GM21786 (cell line): ENCODE measurements at regions not wholly inside any gene's neighbourhood (a gene's known extent, or its start where the extent isn't known, plus 50 kb on each side); places are given as distances from the start of the nearest gene placed in this dataset.
"Not testable (repeated sequence)": the region's sequence is repeated elsewhere in the genome, so short reads cannot be mapped to it uniquely, and the experiment has no call there.

Experiments
- ATAC-seq: cut with Tn5 transposase; IDR thresholded peaks from one replicate; pipeline ENCODE4 v1.9.1; 2021; ENCODE audit not compliant: unreplicated experiment

DNA sequence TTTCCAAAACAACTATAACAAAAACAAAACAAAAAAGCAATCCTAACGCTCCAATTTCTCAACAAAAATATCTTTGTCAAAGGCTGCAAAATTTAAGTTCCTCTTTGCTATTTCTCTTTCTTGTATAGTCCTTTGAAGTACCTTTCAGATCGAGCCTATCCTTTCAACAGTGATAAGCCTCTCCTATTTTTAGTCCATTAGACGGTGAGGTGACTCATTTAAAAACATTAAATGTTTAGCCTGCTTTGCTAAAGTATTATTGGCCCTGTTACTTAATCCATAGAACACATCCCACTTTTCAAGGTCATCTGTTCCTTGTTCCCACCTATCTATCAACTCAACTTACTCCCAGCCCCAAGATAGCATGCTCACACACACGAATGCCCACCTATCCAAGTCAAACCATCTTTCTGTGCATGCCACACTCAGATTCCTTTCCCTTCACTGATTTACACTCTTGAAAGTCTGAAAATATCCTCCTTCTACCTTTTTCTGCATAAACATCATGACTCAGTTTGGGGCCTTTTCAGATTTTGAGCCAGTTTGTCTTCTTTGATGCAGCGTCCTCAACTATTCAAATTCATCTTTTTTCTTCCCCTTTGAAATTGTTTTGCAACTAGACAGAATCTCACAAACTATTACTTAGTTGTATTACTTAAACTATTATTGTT is 224.9 kb upstream of the TMEM229A start:
- peak; percentile 57 for ATAC-seq

- no peak for ATAC-seq
These were observed 222.3 kb upstream of the TMEM229A start for GRCh38 chr7:124255041-124255655.

DNA sequence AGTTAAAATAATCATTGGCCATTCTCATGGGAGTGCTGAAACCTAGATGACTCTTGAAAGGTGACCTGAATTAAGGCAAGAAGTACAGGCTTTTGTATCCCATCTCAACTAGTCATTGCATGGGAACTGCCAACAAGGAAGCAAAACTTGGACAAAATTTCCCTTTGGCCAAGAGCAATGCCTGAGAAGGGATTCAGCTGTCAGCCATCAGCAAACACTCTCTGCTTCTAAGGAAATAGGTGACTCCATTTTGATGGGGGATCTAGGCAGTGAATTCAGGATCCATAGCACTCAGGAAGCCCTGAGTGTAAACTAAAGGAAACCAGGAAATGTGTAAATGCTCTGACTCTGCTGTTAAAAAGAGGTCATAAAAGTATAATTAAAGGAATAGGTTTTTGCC is 221.5 kb upstream of the TMEM229A start:
- ATAC-seq: no peak

DNA sequence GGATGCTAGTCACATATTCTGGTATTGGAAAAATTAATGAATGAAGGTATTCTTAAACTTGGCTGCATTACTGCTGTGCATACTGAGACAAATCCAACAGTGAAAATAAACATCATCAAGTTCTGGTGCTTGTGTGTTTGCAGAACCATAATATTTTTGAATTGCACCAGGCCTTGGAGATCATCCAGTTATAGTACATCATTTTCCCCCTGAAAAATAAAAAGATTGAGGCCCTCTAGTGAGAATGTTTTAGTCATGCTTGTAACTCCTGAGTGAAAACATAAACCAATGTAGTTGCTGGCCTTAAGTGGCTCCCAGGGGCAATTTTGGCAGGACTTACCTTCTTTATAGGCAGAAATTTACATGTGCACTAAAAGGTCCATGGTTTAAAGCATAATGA is 218.8 kb upstream of the TMEM229A start:
- no peak for ATAC-seq

GRCh38 chr7:124250297-124251034 is 217.6 kb upstream of the TMEM229A start:
- ATAC-seq: peak; percentile 36

GRCh38 chr7:124247691-124248090 is 214.8 kb upstream of the TMEM229A start:
- ATAC-seq: no peak

GRCh38 chr7:124246262-124246863 is 213.5 kb upstream of the TMEM229A start:
- no peak for ATAC-seq

GRCh38 chr7:124244469-124244868 is 211.6 kb upstream of the TMEM229A start:
- not testable (repeated sequence) for ATAC-seq

- ATAC-seq: no peak
These were observed 186.8 kb upstream of the TMEM229A start for GRCh38 chr7:124219681-124220080.

GRCh38 chr7:124208642-124209041 is 175.8 kb upstream of the TMEM229A start:
- no peak for ATAC-seq

GRCh38 chr7:124208173-124208572 is 175.3 kb upstream of the TMEM229A start:
- ATAC-seq: peak; percentile 60

DNA sequence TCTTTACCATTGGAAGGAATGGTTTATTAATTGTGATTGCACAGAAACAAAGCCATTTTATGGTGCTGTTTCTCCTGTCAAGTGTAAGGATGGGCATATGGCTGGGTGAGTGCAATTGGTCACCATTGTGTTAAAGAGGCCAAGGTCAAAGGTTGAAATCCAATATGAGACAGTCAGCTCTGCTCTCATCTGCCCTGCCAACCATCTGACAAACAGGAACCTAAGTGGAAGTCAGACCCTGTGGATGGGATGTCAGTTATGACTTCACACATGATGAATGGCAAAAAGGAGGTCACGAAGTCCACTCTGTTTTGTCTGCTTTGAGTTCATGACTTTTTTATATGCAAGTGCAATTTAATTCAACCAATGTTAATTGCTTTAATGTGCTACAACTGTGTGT is 172.7 kb upstream of the TMEM229A start:
- no peak for ATAC-seq

DNA sequence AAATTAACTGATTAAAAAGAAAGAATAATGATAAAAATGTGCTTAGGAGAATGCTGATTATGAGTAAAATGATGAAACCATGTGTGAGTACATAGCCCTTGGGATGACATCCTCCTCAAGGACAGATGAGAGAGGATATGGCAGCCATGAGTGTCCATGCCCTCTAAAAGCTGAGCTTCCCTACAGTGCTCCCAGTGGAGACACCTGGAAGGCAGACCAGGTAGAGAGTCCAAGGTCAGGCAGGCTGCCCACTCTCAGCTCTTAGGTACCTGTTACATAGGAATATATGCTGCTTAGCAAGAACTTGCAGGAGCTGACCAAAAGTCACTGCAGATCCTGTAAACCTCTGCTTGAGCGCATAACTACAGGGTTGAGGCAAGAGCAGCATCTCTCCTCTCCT is 169.7 kb upstream of the TMEM229A start:
- no peak for ATAC-seq

DNA sequence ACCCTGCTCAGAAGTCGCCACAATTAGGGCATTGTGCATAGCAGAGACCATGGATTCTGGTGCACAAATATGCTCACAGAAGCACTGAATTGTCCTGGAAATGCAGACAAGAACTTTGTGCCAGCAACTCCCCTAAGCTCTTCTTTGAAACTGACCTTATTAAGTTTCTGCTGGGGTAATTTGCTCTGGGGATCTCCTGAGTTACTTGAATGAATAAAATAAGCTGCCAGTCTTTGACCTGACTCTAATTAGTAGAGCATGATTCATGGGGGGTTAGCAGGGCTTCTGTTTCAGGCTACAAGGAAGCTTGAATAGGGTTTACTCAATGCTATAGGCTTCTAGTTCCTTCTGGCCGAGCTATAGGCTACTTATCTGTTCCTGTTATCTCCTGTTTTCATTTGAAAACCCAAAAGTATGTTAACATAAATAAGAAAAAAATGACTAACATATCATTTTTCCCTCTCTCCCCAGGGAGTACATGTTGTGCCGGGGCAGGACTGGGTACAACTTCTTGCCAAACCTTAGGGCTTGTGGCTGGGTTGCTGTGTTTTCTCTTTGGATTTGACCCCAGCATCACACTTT is 169.0 kb upstream of the TMEM229A start:
- ATAC-seq: no peak

DNA sequence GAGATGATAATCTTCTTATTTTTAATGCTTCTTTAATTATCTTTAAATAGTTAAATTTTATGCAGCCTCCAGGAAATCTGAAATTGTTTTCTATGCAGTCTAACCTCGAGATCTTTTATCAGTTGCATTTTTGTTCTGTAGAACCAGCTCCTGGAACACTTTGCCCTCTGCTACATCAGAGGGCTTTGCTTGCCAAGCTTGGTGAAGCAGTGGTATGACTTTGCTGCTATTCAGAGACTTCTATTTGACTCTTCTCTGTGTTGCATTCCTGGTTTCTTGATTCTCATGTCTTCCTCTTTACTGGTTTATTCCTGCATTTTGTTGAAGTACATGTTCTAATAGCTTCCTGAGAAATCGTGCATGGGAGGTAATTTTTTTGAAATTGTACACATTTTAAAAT is 163.7 kb upstream of the TMEM229A start:
- ATAC-seq: no peak

DNA sequence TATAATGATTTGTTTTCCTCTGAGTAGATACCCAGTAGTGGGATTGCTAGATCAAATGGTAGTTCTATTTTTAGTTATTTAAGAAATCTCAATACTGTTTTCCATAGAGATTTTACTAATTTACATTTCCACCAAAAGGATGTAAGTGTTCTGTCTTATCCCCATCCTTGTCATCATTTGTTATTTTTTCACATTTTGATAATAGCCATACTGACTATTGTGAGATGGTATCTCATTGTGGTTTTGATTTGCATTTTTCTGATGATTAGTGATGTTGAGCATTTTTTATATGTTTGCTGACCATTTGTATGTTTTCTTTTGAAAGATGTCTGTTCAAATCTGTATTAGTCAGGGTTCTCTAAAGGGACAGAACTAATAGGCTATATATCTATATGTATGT is 160.0 kb upstream of the TMEM229A start:
- ATAC-seq: no peak

GRCh38 chr7:124191713-124192112 is 158.8 kb upstream of the TMEM229A start:
- ATAC-seq: no peak

GRCh38 chr7:124191030-124191429 is 158.2 kb upstream of the TMEM229A start:
- ATAC-seq: no peak

GRCh38 chr7:124188576-124188975 is 155.7 kb upstream of the TMEM229A start:
- ATAC-seq: no peak

GRCh38 chr7:124187962-124188361 is 155.1 kb upstream of the TMEM229A start:
- ATAC-seq: no peak

DNA sequence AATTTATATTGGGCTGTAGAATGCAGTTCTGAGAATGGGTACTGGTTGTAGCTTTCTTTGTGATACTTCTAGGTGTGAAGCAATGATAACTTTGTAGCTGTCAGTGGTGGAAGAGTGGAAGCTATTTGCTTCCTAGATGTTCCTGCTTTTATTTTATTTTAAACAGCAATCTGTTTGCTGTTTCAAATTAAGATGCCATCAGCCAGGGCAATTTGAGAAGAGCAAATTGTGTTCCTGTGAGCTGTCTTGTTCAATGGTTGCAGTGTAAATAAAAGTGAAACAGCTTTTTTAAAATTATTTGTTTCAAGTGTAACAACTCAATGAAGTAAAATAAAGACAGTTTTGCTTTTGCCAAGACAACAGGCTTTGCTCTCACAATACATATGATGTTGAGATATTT is 150.8 kb upstream of the TMEM229A start:
- ATAC-seq: no peak
